ENCODE measurements at regions not wholly inside any gene's neighbourhood (a gene's known extent, or its start where the extent isn't known, plus 50 kb on each side); places are given as distances from the start of the nearest gene placed in this dataset.
A peak's percentile ranks its signal among the peaks of the same experiment; 100 is the strongest.
"Not testable (repeated sequence)": the region's sequence is repeated elsewhere in the genome, so short reads cannot be mapped to it uniquely, and the experiment has no call there.

- Histone ChIP-seq H3K27me3 (ENCODE audit: control insufficient read depth, insufficient read depth, low read length) (no peaks in the 10 kb centered on the region), H3K4me3 (ENCODE audit: low read depth, low read length) (no peak overlapping the region), H3K36me3 (ENCODE audit: control insufficient read depth, insufficient read depth, low read length) (no peaks in the 10 kb centered on the region)
- TF ChIP-seq CTCF (IDR thresholded peaks at IDR 0.05; ENCODE audit: insufficient read depth, low read length, poor library complexity, severe bottlenecking): no peak
- DNase-seq (ENCODE audit: low read depth): no peak
Observed at GRCh38 chr18:40148960-40149359, 1806.1 kb upstream of the PIK3C3 start.

- TF ChIP-seq CTCF (IDR thresholded peaks at IDR 0.05; ENCODE audit: insufficient read depth, low read length, poor library complexity, severe bottlenecking): no peak
- Histone ChIP-seq H3K4me3 (ENCODE audit: low read depth, low read length) (no peak overlapping the region), H3K36me3 (ENCODE audit: control insufficient read depth, insufficient read depth, low read length) (no peaks in the 10 kb centered on the region), H3K27me3 (ENCODE audit: control insufficient read depth, insufficient read depth, low read length) (no peaks in the 10 kb centered on the region)
- DNase-seq (ENCODE audit: low read depth): no peak
Observed at GRCh38 chr18:40133253-40133652, 1821.8 kb upstream of the PIK3C3 start.

DNA sequence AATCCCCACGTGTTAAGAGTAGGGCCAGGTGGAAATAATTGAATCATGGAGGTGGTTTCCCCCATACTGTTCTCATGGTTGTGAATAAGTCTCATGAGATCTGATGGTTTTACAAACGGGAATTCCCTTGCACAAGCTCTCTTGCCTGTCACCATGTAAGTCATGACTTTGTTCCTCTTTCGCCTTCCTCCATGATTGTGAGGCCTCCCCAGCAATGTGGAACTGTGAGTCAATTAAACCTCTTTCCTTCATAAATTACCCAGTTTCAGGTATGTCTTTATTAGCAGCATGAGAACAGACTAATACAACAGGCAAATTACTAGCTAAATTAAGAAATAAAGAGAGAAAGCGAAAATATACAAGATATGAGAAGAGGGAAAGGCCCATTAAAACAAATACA lies 1822.6 kb upstream of the PIK3C3 start:
- not testable (repeated sequence) for H3K27me3 ChIP-seq (ENCODE audit: control insufficient read depth, insufficient read depth, low read length); DNase-seq (ENCODE audit: low read depth); H3K36me3 ChIP-seq (ENCODE audit: control insufficient read depth, insufficient read depth, low read length); H3K4me3 ChIP-seq (ENCODE audit: low read depth, low read length)

DNA sequence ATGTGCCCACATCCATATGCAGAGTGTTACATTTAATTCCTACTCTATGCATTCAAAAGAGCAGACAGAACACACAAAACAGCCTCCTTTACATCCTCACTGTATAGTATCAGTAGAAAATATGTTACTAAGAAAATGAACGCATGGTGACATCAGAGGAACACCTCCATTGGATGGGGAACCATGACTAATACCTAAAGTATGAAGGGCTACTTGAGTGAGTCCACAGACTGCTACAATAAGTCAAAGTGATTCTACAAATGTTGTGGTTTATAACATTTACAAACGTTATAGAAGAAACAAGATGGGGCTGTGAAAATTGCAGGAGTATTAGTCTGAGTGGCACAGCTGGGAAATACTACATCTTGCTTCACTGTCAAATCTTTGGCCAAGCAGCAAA lies 1830.9 kb upstream of the PIK3C3 start:
- Histone ChIP-seq H3K36me3 (ENCODE audit: control insufficient read depth, insufficient read depth, low read length) (no peaks in the 10 kb centered on the region), H3K27me3 (ENCODE audit: control insufficient read depth, insufficient read depth, low read length) (no peaks in the 10 kb centered on the region), H3K4me3 (ENCODE audit: low read depth, low read length) (no peak overlapping the region)
- TF ChIP-seq CTCF (IDR thresholded peaks at IDR 0.05; ENCODE audit: insufficient read depth, low read length, poor library complexity, severe bottlenecking): no peak
- peak; percentile 34 for DNase-seq (ENCODE audit: low read depth)

DNA sequence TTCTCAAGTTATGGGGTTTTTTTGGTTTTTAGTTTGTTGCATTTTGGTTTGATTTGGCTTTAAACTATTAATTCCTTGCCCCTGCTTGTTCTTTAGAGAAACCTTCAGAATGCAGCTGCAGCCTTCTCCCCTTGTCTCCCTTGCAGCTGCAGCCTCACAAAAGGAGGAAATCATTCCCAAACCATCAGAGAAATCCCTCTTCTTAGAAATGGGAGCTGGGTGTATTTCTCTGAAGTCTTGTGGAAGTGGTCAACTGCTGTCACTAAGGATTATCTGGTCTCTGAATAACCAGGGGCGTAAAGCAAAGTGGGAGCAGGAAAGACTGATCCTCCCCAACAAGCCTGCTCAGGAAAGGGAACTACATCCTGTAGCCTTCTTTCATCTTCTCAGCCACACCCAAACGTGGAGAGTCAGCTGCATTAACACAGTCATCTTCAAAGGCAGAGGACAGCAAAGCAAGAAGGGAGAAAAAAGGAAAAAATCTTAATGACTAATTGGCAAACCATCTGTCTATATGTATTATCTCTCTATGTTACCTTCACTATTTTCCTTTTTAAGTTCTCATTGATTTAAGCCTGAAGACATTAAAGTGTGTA lies 1834.1 kb upstream of the PIK3C3 start:
- Histone ChIP-seq H3K36me3 (ENCODE audit: control insufficient read depth, insufficient read depth, low read length) (no peaks in the 10 kb centered on the region), H3K27me3 (ENCODE audit: control insufficient read depth, insufficient read depth, low read length) (no peaks in the 10 kb centered on the region), H3K4me3 (ENCODE audit: low read depth, low read length) (no peak overlapping the region)
- DNase-seq (ENCODE audit: low read depth): no peak
- no peak for TF ChIP-seq CTCF (IDR thresholded peaks at IDR 0.05; ENCODE audit: insufficient read depth, low read length, poor library complexity, severe bottlenecking)

DNA sequence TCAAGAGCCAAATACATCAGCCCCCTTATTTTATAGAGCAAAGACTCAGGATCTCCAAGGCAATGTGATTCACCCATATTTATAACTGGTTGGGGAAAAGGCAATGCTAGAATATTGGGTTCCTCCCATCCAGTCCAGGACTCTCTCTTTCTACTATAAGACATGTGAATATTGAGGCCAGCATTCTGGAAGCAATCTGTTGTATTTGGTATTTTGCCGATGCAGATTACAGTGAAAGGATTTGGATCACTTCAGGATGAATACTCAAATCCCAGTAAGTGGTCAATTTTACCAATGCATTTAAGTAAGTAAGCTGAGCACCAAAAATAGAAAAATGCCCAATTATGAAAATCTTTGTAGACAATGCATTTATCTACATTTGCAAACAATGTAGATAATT lies 1834.7 kb upstream of the PIK3C3 start:
- Histone ChIP-seq H3K36me3 (ENCODE audit: control insufficient read depth, insufficient read depth, low read length) (no peaks in the 10 kb centered on the region), H3K4me3 (ENCODE audit: low read depth, low read length) (no peak overlapping the region), H3K27me3 (ENCODE audit: control insufficient read depth, insufficient read depth, low read length) (no peaks in the 10 kb centered on the region)
- DNase-seq (ENCODE audit: low read depth): no peak
- no peak for TF ChIP-seq CTCF (IDR thresholded peaks at IDR 0.05; ENCODE audit: insufficient read depth, low read length, poor library complexity, severe bottlenecking)

GRCh38 chr18:40119581-40119980 lies 1835.5 kb upstream of the PIK3C3 start:
- H3K4me3 ChIP-seq (ENCODE audit: low read depth, low read length); H3K36me3 ChIP-seq (ENCODE audit: control insufficient read depth, insufficient read depth, low read length); H3K27me3 ChIP-seq (ENCODE audit: control insufficient read depth, insufficient read depth, low read length); DNase-seq (ENCODE audit: low read depth): not testable (repeated sequence)

Measured in kidney epithelial cell (primary cell).